CD14-positive monocyte (primary cell): ENCODE measurements at regions not wholly inside any gene's neighbourhood (a gene's known extent, or its start where the extent isn't known, plus 50 kb on each side); places are given as distances from the start of the nearest gene placed in this dataset.

Experiments used
- DNase-seq, 3 donors: peaks; one replicate each; pipeline ENCODE4 v3.0.0-alpha.2; 2011 to 2022
- H2AFZ ChIP-seq: 2 replicates; pipeline ENCODE4 v1.6.0; 2012; ENCODE audit warnings: mild to moderate bottlenecking, low read depth, low read length, inconsistent platforms; ENCODE audit not compliant: insufficient read depth, poor library complexity, severe bottlenecking
- H3K27ac ChIP-seq, 2 donors: 1 replicate in 1 of 2; 2 replicates in 1 of 2; pipeline ENCODE4 v1.5.1; 2012 to 2013; ENCODE audit warnings: low read length in 2 of 2, control low read depth in 1 of 2, inconsistent platforms in 1 of 2, low read depth in 1 of 2, mild to moderate bottlenecking in 1 of 2
- H3K27me3 ChIP-seq, 2 donors: one replicate each; pipeline versions ENCODE4 v1.6.0 to v1.6.1; 2011 to 2013; ENCODE audit warnings: low read length in 2 of 2; ENCODE audit not compliant: control insufficient read depth in 2 of 2, insufficient read depth in 2 of 2
- H3K36me3 ChIP-seq, 2 donors: replicated peaks in 1 of 2; 1 replicate in 1 of 2; 2 replicates in 1 of 2; pipeline versions ENCODE4 v1.5.1 to v1.6.1; 2012 to 2013; ENCODE audit warnings: low read length in 2 of 2, control low read depth in 1 of 2, inconsistent platforms in 1 of 2, mild to moderate bottlenecking in 1 of 2; ENCODE audit not compliant: insufficient read depth in 2 of 2, control insufficient read depth in 1 of 2
- H3K4me1 ChIP-seq, 2 donors: 1 replicate in 1 of 2; 2 replicates in 1 of 2; pipeline versions ENCODE4 v1.5.1 to v1.6.1; 2012 to 2013; ENCODE audit warnings: low read length in 2 of 2, control low read depth in 1 of 2, inconsistent platforms in 1 of 2, mild to moderate bottlenecking in 1 of 2, moderate library complexity in 1 of 2; ENCODE audit not compliant: insufficient read depth in 2 of 2, control insufficient read depth in 1 of 2
- H3K4me2 ChIP-seq: replicated peaks from 2 replicates; pipeline ENCODE3; 2012; ENCODE audit warnings: low read length, moderate library complexity, mild to moderate bottlenecking; ENCODE audit not compliant: poor library complexity, severe bottlenecking; ENCODE audit errors: extremely low read depth
- H3K4me3 ChIP-seq, 3 experiments: fragments of 200-600 bp in 1 of 3; sonication (generic) in 1 of 3; replicated peaks in 1 of 3; 1 replicate in 2 of 3; 2 replicates in 1 of 3; pipeline ENCODE4 v1.5.1; 2011 to 2013; ENCODE audit warnings: low read length in 3 of 3, mild to moderate bottlenecking in 3 of 3, control low read depth in 2 of 3, low read depth in 2 of 3, inconsistent platforms in 1 of 3, moderate library complexity in 1 of 3
- H3K79me2 ChIP-seq: 2 replicates; pipeline ENCODE4 v1.6.0; 2012; ENCODE audit warnings: mild to moderate bottlenecking, control low read depth, inconsistent platforms, low read length, moderate library complexity; ENCODE audit not compliant: insufficient read depth
- H3K9ac ChIP-seq: 2 replicates; pipeline ENCODE4 v1.6.0; 2017; ENCODE audit warnings: low read length, mild to moderate bottlenecking; ENCODE audit not compliant: insufficient read depth, poor library complexity, severe bottlenecking
- H3K9me3 ChIP-seq, 2 donors: replicated peaks in 1 of 2; 1 replicate in 1 of 2; 2 replicates in 1 of 2; pipeline versions ENCODE4 v1.5.1 to v1.6.1; 2012 to 2013; ENCODE audit warnings: low read length in 2 of 2, control low read depth in 1 of 2; ENCODE audit not compliant: control insufficient read depth in 1 of 2, insufficient read depth in 1 of 2
- H4K20me1 ChIP-seq: 2 replicates; pipeline ENCODE4 v1.6.0; 2012; ENCODE audit warnings: mild to moderate bottlenecking, low read length, control low read depth, moderate library complexity; ENCODE audit not compliant: insufficient read depth
- H3K27ac Mint-ChIP-seq, 7 donors: one replicate each; pipeline ENCODE4 v1.8.0; 2020; ENCODE audit warnings: mild to moderate bottlenecking in 7 of 7, mixed read lengths in 7 of 7, moderate library complexity in 6 of 7, inconsistent platforms in 2 of 7
- H3K27me3 Mint-ChIP-seq, 3 donors: one replicate each; pipeline ENCODE4 v1.8.0; 2021 to 2022; ENCODE audit warnings: low read depth in 3 of 3, mild to moderate bottlenecking in 3 of 3, mixed read lengths in 3 of 3, moderate library complexity in 3 of 3, inconsistent platforms in 1 of 3
- H3K36me3 Mint-ChIP-seq, 2 donors: one replicate each; pipeline ENCODE4 v1.8.0; 2020; ENCODE audit warnings: mixed read lengths in 2 of 2, inconsistent platforms in 1 of 2, mild to moderate bottlenecking in 1 of 2
- H3K4me1 Mint-ChIP-seq: one replicate; pipeline ENCODE4 v1.8.0; 2020; ENCODE audit warnings: mild to moderate bottlenecking, mixed read lengths
- H3K4me3 Mint-ChIP-seq, 2 donors: one replicate each; pipeline ENCODE4 v1.8.0; 2020; ENCODE audit warnings: mild to moderate bottlenecking in 2 of 2, mixed read lengths in 2 of 2, moderate library complexity in 1 of 2
- H3K9me3 Mint-ChIP-seq, 7 donors: one replicate each; pipeline ENCODE4 v1.8.0; 2020 to 2022; ENCODE audit warnings: mixed read lengths in 7 of 7, mild to moderate bottlenecking in 6 of 7, moderate library complexity in 6 of 7, inconsistent platforms in 2 of 7
- CTCF ChIP-seq: fragments of 200-600 bp; IDR thresholded peaks from one replicate; pipeline ENCODE4 v1.8.0; 2022; ENCODE audit warnings: antibody characterized with exemption, mild to moderate bottlenecking
- WGBS: methylation state at CpG from one replicate; pipeline ENCODE4 v1.1.5; 2013; ENCODE audit warnings: missing lambda C conversion rate; ENCODE audit not compliant: insufficient coverage; 5-methylcytosine and 5-hydroxymethylcytosine counted together
- intact Hi-C, 2 donors: fragments of 100-400 bp; cut with micrococcal nuclease; formaldehyde crosslinking; loops; one replicate each; pipeline versions ENCODE4 v1.15.0 to v1.15.1; 2023

- intact Hi-C loops, result no loop called here
- Histone ChIP-seq H3K4me1 (no peaks in the 10 kb centered on the region), H4K20me1 (no peaks in the 10 kb centered on the region), H3K9ac (no peak overlapping the region), H3K36me3 (no peaks in the 10 kb centered on the region), H3K79me2 (no peaks in the 10 kb centered on the region), H2AFZ (no peak overlapping the region), H3K27me3 (no peaks in the 10 kb centered on the region), H3K27ac (no peak overlapping the region), H3K9me3 (peaks cover 0 to 6% of the 10 kb centered on the region in 2 donors), H3K4me2 (no peak overlapping the region), H3K4me3 (no peak overlapping the region)
- WGBS, result no CpG with 5 or more reads among the region's 1 CpG
- Mint-ChIP-seq H3K27me3 (peaks cover 0 to 3% (median 0%) of the 10 kb centered on the region in 3 donors), H3K4me1 (no peaks in the 10 kb centered on the region), H3K27ac (no peak overlapping the region), H3K4me3 (no peak overlapping the region), H3K36me3 (no peaks in the 10 kb centered on the region), H3K9me3 (peaks cover 0 to 7% (median 0%) of the 10 kb centered on the region in 7 donors)
- no peak for DNase-seq
- TF ChIP-seq CTCF, result no peak
Measured at GRCh38 chr2:155944218-155944617, 388.3 kb downstream of the NR4A2 start.

GRCh38 chr2:155930312-155930711 is 402.2 kb downstream of the NR4A2 start:
- no peaks in the 10 kb centered on the region for H3K27me3 Mint-ChIP-seq
- intact Hi-C loops, result no loop called here
- H3K4me1 Mint-ChIP-seq, result no peaks in the 10 kb centered on the region
- Histone ChIP-seq H3K9me3 (peaks cover 0 to 10% of the 10 kb centered on the region in 2 donors), H3K79me2 (no peaks in the 10 kb centered on the region), H2AFZ (no peak overlapping the region), H3K4me1 (no peaks in the 10 kb centered on the region), H3K4me2 (no peak overlapping the region), H3K9ac (no peak overlapping the region), H3K36me3 (no peaks in the 10 kb centered on the region), H3K27me3 (no peaks in the 10 kb centered on the region), H4K20me1 (no peaks in the 10 kb centered on the region), H3K4me3 (no peak overlapping the region), H3K27ac (no peak overlapping the region)
- WGBS, result no CpG with 5 or more reads among the region's 1 CpG
- H3K4me3 Mint-ChIP-seq, result no peak overlapping the region
- H3K9me3 Mint-ChIP-seq, result peaks cover 0 to 13% (median 3%) of the 10 kb centered on the region in 7 donors
- H3K27ac Mint-ChIP-seq, result no peak overlapping the region
- no peaks in the 10 kb centered on the region for H3K36me3 Mint-ChIP-seq
- no peak for TF ChIP-seq CTCF
- DNase-seq, result no peak
